HPDE6-E6E7 (cell line): ENCODE measurements at regions not wholly inside any gene's neighbourhood (a gene's known extent, or its start where the extent isn't known, plus 50 kb on each side); places are given as distances from the start of the nearest gene placed in this dataset.
"Not testable (repeated sequence)": the region's sequence is repeated elsewhere in the genome, so short reads cannot be mapped to it uniquely, and the experiment has no call there.

Source experiments
- DNase-seq: peaks from one replicate; pipeline ENCODE4 v3.0.0; 2011; ENCODE audit warnings: missing footprints; ENCODE audit errors: extremely low spot score

- DNase-seq: no peak
Observed at GRCh38 chr21:20902511-20902910, 95.7 kb upstream of the NCAM2 start.

GRCh38 chr21:20902998-20903397, 95.2 kb upstream of the NCAM2 start:
- no peak for DNase-seq

GRCh38 chr21:20927555-20927954, 70.7 kb upstream of the NCAM2 start:
- DNase-seq: not testable (repeated sequence)

GRCh38 chr21:20942523-20942922, 55.7 kb upstream of the NCAM2 start:
- no peak for DNase-seq

- no peak for DNase-seq
Observed at GRCh38 chr21:20943561-20943997, 54.6 kb upstream of the NCAM2 start.

- DNase-seq: no peak
Observed at GRCh38 chr21:20944139-20944538, 54.1 kb upstream of the NCAM2 start.

GRCh38 chr21:20946701-20947100, 51.5 kb upstream of the NCAM2 start:
- no peak for DNase-seq
